ENCODE measurements at regions not wholly inside any gene's neighbourhood (a gene's known extent, or its start where the extent isn't known, plus 50 kb on each side); places are given as distances from the start of the nearest gene placed in this dataset.

GRCh38 chr4:57219431-57219830 lies 109.2 kb upstream of the IGFBP7 start:
- TF ChIP-seq, protein P1, sequence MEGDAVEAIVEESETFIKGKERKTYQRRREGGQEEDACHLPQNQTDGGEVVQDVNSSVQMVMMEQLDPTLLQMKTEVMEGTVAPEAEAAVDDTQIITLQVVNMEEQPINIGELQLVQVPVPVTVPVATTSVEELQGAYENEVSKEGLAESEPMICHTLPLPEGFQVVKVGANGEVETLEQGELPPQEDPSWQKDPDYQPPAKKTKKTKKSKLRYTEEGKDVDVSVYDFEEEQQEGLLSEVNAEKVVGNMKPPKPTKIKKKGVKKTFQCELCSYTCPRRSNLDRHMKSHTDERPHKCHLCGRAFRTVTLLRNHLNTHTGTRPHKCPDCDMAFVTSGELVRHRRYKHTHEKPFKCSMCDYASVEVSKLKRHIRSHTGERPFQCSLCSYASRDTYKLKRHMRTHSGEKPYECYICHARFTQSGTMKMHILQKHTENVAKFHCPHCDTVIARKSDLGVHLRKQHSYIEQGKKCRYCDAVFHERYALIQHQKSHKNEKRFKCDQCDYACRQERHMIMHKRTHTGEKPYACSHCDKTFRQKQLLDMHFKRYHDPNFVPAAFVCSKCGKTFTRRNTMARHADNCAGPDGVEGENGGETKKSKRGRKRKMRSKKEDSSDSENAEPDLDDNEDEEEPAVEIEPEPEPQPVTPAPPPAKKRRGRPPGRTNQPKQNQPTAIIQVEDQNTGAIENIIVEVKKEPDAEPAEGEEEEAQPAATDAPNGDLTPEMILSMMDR (IDR thresholded peaks at IDR 0.05): no peak
- TF ChIP-seq POLR2A (IDR thresholded peaks at IDR 0.05) (no peak), POLR2AphosphoS5 (IDR thresholded peaks at IDR 0.05) (no peak)
